ENCODE measurements at regions not wholly inside any gene's neighbourhood (a gene's known extent, or its start where the extent isn't known, plus 50 kb on each side); places are given as distances from the start of the nearest gene placed in this dataset.

- ChIA-PET CTCF (ENCODE audit: unreplicated experiment) (no interaction called here), POLR2A (no interaction called here)
- Histone ChIP-seq H3K9me2 (ENCODE audit: insufficient read depth, low read length) (no peaks in the 10 kb centered on the region), H3K4me2 (ENCODE audit: low read length) (no peak overlapping the region), H3K9me3 (ENCODE audit: low read length) (no peaks in the 10 kb centered on the region), H4K20me1 (ENCODE audit: insufficient read depth, low read length) (no peaks in the 10 kb centered on the region), H3K36me3 (ENCODE audit: insufficient read depth, low read length) (no peaks in the 10 kb centered on the region), H2AFZ (ENCODE audit: low read length) (no peak overlapping the region), H3K27ac (ENCODE audit: low read depth, low read length, poor library complexity, severe bottlenecking) (no peak overlapping the region), H3K79me2 (ENCODE audit: insufficient read depth, low read depth, low read length) (no peaks in the 10 kb centered on the region), H3K4me3 (ENCODE audit: low read depth, low read length, poor library complexity, severe bottlenecking) (no peak overlapping the region), H3K4me1 (ENCODE audit: insufficient read depth, low read length, poor library complexity, severe bottlenecking) (no peaks in the 10 kb centered on the region)
- intact Hi-C loops (cut with micrococcal nuclease; ENCODE audit: unreplicated experiment), result no loop called here
- no TSS peak for BruUV-seq (replicated peaks)
- DNase-seq (ENCODE audit: low spot score), result no peak
- TF ChIP-seq EZH2phosphoT487 (IDR thresholded peaks at IDR 0.05; ENCODE audit: borderline replicate concordance, low read depth, low read length), result no peak
- TF ChIP-seq, protein P1, sequence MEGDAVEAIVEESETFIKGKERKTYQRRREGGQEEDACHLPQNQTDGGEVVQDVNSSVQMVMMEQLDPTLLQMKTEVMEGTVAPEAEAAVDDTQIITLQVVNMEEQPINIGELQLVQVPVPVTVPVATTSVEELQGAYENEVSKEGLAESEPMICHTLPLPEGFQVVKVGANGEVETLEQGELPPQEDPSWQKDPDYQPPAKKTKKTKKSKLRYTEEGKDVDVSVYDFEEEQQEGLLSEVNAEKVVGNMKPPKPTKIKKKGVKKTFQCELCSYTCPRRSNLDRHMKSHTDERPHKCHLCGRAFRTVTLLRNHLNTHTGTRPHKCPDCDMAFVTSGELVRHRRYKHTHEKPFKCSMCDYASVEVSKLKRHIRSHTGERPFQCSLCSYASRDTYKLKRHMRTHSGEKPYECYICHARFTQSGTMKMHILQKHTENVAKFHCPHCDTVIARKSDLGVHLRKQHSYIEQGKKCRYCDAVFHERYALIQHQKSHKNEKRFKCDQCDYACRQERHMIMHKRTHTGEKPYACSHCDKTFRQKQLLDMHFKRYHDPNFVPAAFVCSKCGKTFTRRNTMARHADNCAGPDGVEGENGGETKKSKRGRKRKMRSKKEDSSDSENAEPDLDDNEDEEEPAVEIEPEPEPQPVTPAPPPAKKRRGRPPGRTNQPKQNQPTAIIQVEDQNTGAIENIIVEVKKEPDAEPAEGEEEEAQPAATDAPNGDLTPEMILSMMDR (conservative IDR thresholded peaks at IDR 0.05; ENCODE audit: low read length), result no peak
These were observed 166.3 kb upstream of the TNP1 start for GRCh38 chr2:217026161-217026560.

- Histone ChIP-seq H3K4me1 (ENCODE audit: insufficient read depth, low read length, poor library complexity, severe bottlenecking) (no peaks in the 10 kb centered on the region), H3K9me3 (ENCODE audit: low read length) (no peaks in the 10 kb centered on the region), H3K79me2 (ENCODE audit: insufficient read depth, low read depth, low read length) (no peaks in the 10 kb centered on the region), H3K27ac (ENCODE audit: low read depth, low read length, poor library complexity, severe bottlenecking) (no peak overlapping the region), H3K9me2 (ENCODE audit: insufficient read depth, low read length) (no peaks in the 10 kb centered on the region), H3K4me3 (ENCODE audit: low read depth, low read length, poor library complexity, severe bottlenecking) (no peak overlapping the region), H3K36me3 (ENCODE audit: insufficient read depth, low read length) (no peaks in the 10 kb centered on the region), H3K4me2 (ENCODE audit: low read length) (no peak overlapping the region), H2AFZ (ENCODE audit: low read length) (no peak overlapping the region), H4K20me1 (ENCODE audit: insufficient read depth, low read length) (no peaks in the 10 kb centered on the region)
- intact Hi-C loops (cut with micrococcal nuclease; ENCODE audit: unreplicated experiment), result no loop called here
- TF ChIP-seq EZH2phosphoT487 (IDR thresholded peaks at IDR 0.05; ENCODE audit: borderline replicate concordance, low read depth, low read length), result no peak
- TF ChIP-seq, protein P1 (conservative IDR thresholded peaks at IDR 0.05; ENCODE audit: low read length), result no peak
- BruUV-seq (replicated peaks), result no TSS peak
- DNase-seq (ENCODE audit: low spot score), result no peak
- ChIA-PET CTCF (ENCODE audit: unreplicated experiment) (no interaction called here), POLR2A (no interaction called here)
These were observed 163.7 kb upstream of the TNP1 start for GRCh38 chr2:217023611-217024010.

- no peaks in the 10 kb centered on the region for H4K20me1 ChIP-seq (ENCODE audit: insufficient read depth, low read length)
- H3K4me3 ChIP-seq (ENCODE audit: low read depth, low read length, poor library complexity, severe bottlenecking), result no peak overlapping the region
- intact Hi-C loops (cut with micrococcal nuclease; ENCODE audit: unreplicated experiment), result no loop called here
- H2AFZ ChIP-seq (ENCODE audit: low read length), result no peak overlapping the region
- H3K36me3 ChIP-seq (ENCODE audit: insufficient read depth, low read length), result no peaks in the 10 kb centered on the region
- DNase-seq (ENCODE audit: low spot score), result no peak
- H3K9me3 ChIP-seq (ENCODE audit: low read length), result no peaks in the 10 kb centered on the region
- no peak for TF ChIP-seq EZH2phosphoT487 (IDR thresholded peaks at IDR 0.05; ENCODE audit: borderline replicate concordance, low read depth, low read length)
- TF ChIP-seq, protein P1 (conservative IDR thresholded peaks at IDR 0.05; ENCODE audit: low read length), result no peak
- H3K4me1 ChIP-seq (ENCODE audit: insufficient read depth, low read length, poor library complexity, severe bottlenecking), result no peaks in the 10 kb centered on the region
- H3K79me2 ChIP-seq (ENCODE audit: insufficient read depth, low read depth, low read length), result no peaks in the 10 kb centered on the region
- CTCF ChIA-PET (ENCODE audit: unreplicated experiment), result no interaction called here
- no peak overlapping the region for H3K4me2 ChIP-seq (ENCODE audit: low read length)
- no peaks in the 10 kb centered on the region for H3K9me2 ChIP-seq (ENCODE audit: insufficient read depth, low read length)
- no TSS peak for BruUV-seq (replicated peaks)
- H3K27ac ChIP-seq (ENCODE audit: low read depth, low read length, poor library complexity, severe bottlenecking), result no peak overlapping the region
- POLR2A ChIA-PET, result interaction anchor here (0.6 kb wide), 1 partner anchor 52 kb away, joined by 9 read pairs; no protein-coding TSS in a partner anchor
These were observed 157.8 kb upstream of the TNP1 start for GRCh38 chr2:217017456-217018252.
